AML-193 (cell line): ENCODE measurements at regions not wholly inside any gene's neighbourhood (a gene's known extent, or its start where the extent isn't known, plus 50 kb on each side); places are given as distances from the start of the nearest gene placed in this dataset.
"Not testable (repeated sequence)": the region's sequence is repeated elsewhere in the genome, so short reads cannot be mapped to it uniquely, and the experiment has no call there.

Source experiments
- DNase-seq, 2 experiments: peaks; one replicate each; lab custom pipeline; 2025; lab: John Stamatoyannopoulos, UW

DNA sequence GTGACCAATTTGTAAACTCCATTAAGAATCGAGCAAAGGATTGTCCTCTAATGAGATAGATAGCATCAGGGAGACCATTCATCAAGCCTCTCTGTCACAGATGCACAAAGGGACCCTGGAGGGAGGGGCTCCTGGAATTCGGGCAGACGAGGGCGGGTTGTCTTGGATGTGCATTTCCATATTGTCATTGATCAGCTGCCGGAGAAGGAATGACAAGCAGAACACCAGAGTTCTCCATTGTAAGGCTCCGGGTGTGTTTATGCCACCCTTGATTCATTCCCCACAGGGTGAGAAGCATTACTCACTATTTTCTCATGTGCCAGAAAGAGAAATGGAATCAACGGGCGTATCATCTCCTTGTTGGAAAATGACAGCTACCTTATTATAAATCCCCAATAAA lies 167.5 kb downstream of the EBLN2 start:
- no peak for DNase-seq

DNA sequence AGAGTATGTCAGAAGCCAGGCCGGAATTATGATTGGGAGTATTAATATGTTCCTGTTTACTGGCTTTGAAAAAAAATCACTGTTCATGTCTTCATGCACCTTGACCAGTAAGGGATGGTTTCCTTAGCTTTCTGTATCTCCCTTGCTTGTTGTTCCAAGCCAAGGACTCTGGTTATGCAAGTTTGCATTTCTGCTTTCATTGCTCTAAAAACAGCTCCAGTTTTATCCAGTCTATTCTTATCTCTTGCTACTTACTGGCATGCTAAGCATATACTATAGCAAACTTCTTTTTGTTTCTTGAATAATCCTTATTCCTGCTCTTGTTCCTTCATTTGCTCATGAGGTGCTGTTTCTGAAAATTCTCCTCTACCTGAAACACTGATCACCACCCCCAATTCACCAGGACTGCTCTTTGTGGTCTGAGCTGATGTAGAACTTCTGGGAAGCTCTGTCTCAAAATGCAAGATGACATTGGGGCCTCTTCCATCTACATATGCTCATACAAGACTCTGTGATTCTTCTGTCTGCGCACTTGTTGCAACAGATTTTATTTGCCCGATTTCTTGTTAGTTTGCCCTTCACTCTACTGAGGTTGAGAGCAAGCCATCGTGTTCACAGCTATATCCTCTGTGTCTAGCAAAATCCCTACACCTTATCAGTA lies 173.0 kb downstream of the EBLN2 start:
- no peak for DNase-seq

GRCh38 chr3:73235768-73236167 lies 174.3 kb downstream of the EBLN2 start:
- no peak for DNase-seq

- DNase-seq: no peak
Measured at GRCh38 chr3:73236867-73237266, 175.4 kb downstream of the EBLN2 start.

DNA sequence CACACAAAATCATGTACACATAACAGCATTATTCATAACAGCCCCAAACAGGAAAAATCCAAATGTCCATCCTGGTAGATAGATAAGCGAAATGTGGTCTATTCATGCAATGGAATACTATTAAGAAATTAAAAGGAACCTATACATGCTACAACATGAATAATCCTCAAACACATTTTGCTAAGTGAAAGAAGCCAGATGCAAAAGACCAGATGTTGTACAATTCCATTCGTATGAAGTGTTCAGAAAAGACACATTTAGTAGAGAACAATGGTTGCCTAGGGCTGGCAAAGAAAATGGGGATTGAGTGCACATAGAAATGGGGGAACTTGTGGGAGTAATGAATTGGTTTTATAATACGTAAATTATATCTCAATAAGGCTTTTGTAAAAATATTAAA lies 182.3 kb downstream of the EBLN2 start:
- DNase-seq: no peak

GRCh38 chr3:73245459-73245858 lies 184.0 kb downstream of the EBLN2 start:
- peak in 1 of 2 experiments; percentile 3 for DNase-seq

- DNase-seq: no peak
Measured at GRCh38 chr3:73249047-73249446, 187.6 kb downstream of the EBLN2 start.

DNA sequence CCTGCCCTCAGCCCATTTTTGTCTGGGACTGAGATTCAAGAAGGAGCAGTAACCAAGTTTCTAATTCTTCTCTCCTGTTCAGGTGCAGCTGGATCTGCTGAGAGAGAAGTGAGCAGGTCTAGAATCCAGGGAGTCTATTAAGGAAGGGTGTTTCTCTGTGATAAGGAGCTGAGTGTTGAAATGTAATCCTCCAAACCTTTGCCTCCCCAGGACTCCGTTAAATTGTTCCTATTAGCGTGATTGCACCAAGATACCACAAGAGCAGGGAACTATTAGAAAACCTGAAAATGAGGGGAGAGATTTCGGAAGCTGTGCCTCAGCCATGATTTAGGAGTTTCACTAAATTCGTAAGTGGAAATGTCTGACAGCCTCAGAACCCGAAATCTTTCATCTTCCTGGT lies 192.6 kb downstream of the EBLN2 start:
- DNase-seq: no peak

DNA sequence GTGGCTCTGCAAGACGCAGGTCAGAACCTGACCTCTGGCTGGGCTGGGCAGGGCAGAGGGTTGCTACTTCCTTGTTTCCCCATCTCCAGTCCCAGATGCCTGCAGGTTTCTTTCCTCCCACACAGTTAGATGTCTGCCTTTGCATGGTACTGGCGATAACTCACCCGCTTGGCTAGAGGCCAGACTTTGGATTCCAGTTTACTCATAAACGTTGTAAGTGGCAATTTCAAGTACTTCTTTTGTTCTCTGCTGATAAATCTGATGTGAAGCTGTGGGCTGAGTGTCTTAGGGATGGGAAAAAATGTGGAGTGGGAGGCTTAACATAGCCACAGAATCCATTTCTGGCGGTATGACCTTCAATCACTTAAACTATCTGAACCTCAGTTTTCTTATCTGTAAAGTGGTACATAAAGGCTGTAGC lies 194.2 kb downstream of the EBLN2 start:
- no peak for DNase-seq

DNA sequence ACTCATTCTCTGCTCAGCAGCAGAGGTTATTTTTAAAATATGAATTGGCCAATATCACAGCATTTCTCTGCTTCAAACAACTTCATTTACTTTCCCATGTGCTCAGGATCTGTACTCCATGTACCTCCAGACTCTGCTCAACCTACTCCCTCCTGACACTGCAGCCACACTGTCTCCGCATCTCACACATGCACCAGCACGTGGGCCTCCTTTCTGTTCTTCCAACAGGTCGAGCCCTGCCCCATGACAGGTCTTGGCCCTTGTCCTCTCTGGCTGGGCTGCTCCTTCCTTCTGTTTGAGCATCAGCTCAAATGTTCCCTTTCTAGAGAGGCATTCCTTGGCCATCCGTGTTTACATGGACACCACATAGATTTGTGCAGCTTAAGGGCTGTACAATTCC lies 195.7 kb downstream of the EBLN2 start:
- DNase-seq: no peak

DNA sequence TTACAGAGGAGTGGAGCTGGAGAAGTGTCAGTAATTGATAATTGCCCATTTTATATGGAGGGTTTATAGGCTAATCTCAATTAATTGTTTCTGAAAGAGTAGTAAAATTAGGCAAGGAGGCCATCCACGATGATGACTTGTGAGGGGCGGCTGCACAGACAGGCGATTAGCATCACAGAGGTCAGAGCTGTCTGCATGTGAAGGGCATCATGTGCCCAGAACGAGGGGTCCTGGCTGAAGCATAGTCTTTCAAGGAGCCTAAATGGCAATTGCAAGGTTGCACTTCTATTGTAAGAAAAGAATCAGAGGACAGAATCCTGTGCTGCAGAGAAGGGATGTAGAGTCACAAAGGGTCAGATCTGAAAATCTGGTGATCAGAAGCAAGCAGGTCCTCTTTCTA lies 196.6 kb downstream of the EBLN2 start:
- no peak for DNase-seq

- DNase-seq: no peak
Measured at GRCh38 chr3:73259291-73259690, 197.8 kb downstream of the EBLN2 start.

- no peak for DNase-seq
Measured at GRCh38 chr3:73259856-73260255, 198.4 kb downstream of the EBLN2 start.

- DNase-seq: not testable (repeated sequence)
Measured at GRCh38 chr3:73266558-73266957, 205.1 kb downstream of the EBLN2 start.

GRCh38 chr3:73269126-73269525 lies 207.7 kb downstream of the EBLN2 start:
- DNase-seq: not testable (repeated sequence)

DNA sequence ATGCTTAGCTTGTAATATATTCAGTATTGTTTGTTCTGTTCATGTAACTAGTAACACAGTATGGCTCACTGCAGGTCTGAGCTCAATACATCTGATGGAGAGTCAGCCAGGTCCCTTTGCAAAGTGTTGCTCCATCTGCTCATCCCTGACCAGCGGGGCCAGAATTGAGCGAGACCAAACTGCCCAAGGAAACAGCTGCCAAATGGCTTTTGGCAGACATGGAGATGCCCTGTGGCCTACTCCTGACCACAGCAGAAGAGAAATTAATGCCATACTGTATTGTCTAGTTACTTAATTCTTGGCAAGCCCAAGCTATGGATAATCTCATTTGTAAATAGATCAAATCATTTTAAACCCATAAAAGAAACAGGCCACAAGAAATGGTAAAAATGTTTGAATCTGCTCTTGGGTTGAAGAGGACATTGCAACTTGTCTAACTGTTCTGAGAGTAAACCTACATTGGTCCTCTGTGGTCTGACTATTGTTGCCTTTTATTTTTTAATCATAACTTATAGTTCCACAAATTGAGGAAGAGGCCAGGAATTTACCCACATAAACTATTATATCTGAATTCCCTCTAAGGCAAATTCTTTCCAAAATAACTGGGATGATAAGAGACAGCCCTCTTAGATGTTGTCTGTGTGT lies 209.5 kb downstream of the EBLN2 start:
- DNase-seq: no peak

DNA sequence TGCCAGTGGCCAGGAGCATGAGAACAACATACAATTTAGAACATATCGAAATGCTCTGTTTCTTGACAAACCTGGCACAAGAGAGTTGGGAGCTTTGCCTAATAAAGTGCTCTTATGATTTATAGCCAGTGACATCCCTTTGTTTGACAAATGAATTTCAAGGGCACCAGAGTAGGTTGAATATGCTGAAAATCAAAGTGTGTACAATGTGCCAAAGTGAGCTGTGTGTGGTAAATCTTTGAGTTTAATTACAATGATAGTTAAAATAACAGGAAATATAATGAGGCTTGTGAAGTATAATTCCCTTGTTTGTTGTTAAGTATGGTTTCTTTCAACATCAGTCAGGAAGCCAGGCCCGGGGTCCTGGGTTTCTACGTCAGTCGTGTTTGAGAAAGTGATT lies 211.9 kb downstream of the EBLN2 start:
- DNase-seq: no peak

DNA sequence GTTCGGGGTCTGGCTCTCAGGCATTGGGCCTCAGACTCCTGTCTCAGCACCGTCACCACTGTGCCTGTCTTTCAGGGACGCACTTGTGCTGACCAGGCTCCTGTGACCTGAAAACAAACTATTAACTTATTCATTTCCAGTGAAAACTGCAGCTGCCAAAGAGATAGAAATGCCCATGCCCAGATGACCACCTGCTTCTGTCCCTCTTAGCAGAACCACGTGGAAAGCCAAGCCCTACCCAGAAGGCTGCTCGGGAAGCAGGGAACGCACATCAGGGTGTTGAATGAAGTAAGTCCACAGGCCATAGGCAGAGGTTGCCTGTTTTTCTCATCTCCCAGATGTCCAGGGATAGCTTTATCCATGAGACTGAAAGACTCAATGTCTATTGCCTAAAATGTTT lies 219.3 kb downstream of the EBLN2 start:
- no peak for DNase-seq

- no peak for DNase-seq
Measured at GRCh38 chr3:73284472-73284871, 223.0 kb downstream of the EBLN2 start.

GRCh38 chr3:73291541-73291940 lies 230.1 kb downstream of the EBLN2 start:
- DNase-seq: no peak

GRCh38 chr3:73292220-73292619 lies 230.8 kb downstream of the EBLN2 start:
- no peak for DNase-seq

GRCh38 chr3:73294537-73294936 lies 233.1 kb downstream of the EBLN2 start:
- DNase-seq: no peak

DNA sequence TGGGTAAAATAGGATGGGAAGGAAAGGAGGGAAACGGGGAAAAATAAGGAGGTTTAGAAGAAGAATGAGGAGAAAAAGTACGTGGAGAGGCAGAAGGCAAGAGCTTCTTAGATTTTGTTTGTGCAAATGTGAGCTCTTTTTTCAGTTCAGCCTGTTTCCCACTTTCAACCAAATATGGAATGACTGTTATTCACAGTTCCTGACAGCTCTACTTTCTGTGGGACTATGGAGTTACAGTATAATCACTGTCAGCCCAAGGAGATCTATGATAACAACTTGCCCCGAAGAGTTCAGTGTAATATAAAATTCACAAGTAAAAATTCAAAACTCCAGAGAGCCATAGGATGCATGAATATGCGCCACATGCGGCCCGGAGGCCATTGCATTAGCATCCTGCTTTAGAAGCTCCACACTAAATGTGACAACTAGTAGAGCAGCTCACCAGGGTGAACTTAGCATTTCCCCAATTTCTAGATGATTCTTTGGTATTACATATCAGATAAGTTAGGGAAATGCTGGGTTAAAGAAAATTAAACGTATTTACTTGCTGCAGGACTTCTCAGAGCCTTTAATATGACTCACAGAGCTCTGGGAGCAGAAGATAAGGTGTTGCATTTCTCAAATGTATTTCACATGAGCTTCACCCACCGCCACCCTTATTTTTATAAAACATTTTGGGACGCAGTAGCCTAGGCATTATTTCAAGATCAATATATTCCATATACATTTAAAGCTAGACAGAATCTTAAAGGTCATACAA lies 234.6 kb downstream of the EBLN2 start:
- no peak for DNase-seq
